Adrenal gland (tissue), 9 donors: ENCODE measurements at regions not wholly inside any gene's neighbourhood (a gene's known extent, or its start where the extent isn't known, plus 50 kb on each side); places are given as distances from the start of the nearest gene placed in this dataset.

Experiments
- DNase-seq, 7 donors: peaks; one replicate each; pipeline ENCODE4 v3.0.0-alpha.2; 2019 to 2020
- H3K27ac ChIP-seq, 5 donors: fragments of 200-600 bp; sonication (generic) in 4 of 5; 1 replicate in 3 of 5; 2 replicates in 2 of 5; pipeline versions ENCODE4 v1.5.1 to v1.8.0; 2016 to 2020; ENCODE audit warnings: mild to moderate bottlenecking in 1 of 5
- H3K27me3 ChIP-seq: fragments of 200-600 bp; 2 replicates; pipeline ENCODE4 v1.8.0; 2021
- H3K36me3 ChIP-seq, 2 donors: fragments of 200-600 bp; replicated peaks in 1 of 2; 1 replicate in 1 of 2; 2 replicates in 1 of 2; pipeline versions ENCODE4 v1.5.1 to v1.8.0; 2018 to 2022
- H3K4me1 ChIP-seq, 2 donors: fragments of 200-600 bp; replicated peaks in 1 of 2; 1 replicate in 1 of 2; 2 replicates in 1 of 2; pipeline versions ENCODE4 v1.5.1 to v1.8.0; 2018 to 2021
- H3K4me3 ChIP-seq, 4 donors: fragments of 200-600 bp; sonication (generic) in 3 of 4; one replicate each; pipeline ENCODE4 v1.5.1; 2016 to 2018
- H3K9me3 ChIP-seq, 3 donors: fragments of 200-600 bp; sonication (generic) in 1 of 3; replicated peaks in 1 of 3; 1 replicate in 2 of 3; 2 replicates in 1 of 3; pipeline versions ENCODE4 v1.5.1 to v1.8.0; 2016 to 2021
- POLR2A ChIP-seq, 2 donors: fragments of 450-650 bp; IDR thresholded peaks; one replicate each; pipeline ENCODE4 v1.6.1; 2017; ENCODE audit warnings: antibody characterized with exemption in 2 of 2, mild to moderate bottlenecking in 2 of 2, moderate library complexity in 1 of 2
- WGBS, 4 donors: extraction: QIAGEN DNeasy Blood & Tissue Kit in 2 of 4; methylation state at CpG; one replicate each; pipeline versions ENCODE4 v1.1.5 to v1.1.7; 2013 to 2017; 5-methylcytosine and 5-hydroxymethylcytosine counted together
- intact Hi-C, 2 donors: fragments of 100-400 bp; cut with DNase I; formaldehyde crosslinking; loops; one replicate each; pipeline versions ENCODE4 v1.14.1 to v1.15.0; 2022 to 2023
- TF ChIP-seq, protein P1 (sequence below), 6 experiments: fragments of 450-650 bp in 4 of 6; fragments of 200-600 bp in 2 of 6; sonication (generic) in 1 of 6; IDR thresholded peaks; 1 replicate in 5 of 6; 2 replicates in 1 of 6; pipeline versions ENCODE4 v1.5.1 to v1.8.0; 2016 to 2021; ENCODE audit warnings: antibody characterized with exemption in 6 of 6, mild to moderate bottlenecking in 2 of 6, moderate library complexity in 1 of 6
- donor health status: healthy with polysubstance abuse.
- donor health status: Bipolar disorder and iron deficiency.
- donor health status: DM: yes; HTN: yes; CAD: no.
- donor health status: DM: no; HTN: no; CAD: no.
- donor health status: DM: no; HTN: no; CAD: no.

DNA sequence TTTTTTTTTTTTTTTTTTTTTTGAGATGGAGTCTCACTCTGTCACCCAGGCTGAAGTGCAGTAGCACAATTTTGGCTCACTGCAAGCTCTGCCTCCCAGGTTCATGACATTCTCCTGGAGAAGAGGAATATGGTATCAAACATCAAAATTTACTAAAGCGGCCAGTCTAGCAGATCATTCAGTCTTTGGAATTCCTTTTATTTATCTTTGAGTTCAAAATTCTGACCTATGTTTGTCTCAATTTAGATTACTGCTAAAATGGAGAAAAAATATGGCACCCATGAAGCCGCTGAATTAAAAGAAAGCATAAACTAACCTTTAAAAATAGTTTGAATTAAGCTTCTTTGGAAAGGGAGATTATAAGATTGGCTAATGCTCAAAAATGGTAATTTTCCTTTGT is 64.5 kb upstream of the EGLN3 start:
- WGBS, 4 donors, result 90 to 98% (median 95%) methylated on average over 2 of the region's 2 CpGs
- H3K36me3 ChIP-seq, result no peaks in the 10 kb centered on the region
- no peaks in the 10 kb centered on the region for H3K27me3 ChIP-seq
- no peaks in the 10 kb centered on the region for H3K4me1 ChIP-seq
- H3K27ac ChIP-seq, result no peak overlapping the region
- no peak for DNase-seq
- H3K9me3 ChIP-seq, result no peaks in the 10 kb centered on the region
- H3K4me3 ChIP-seq, result no peak overlapping the region
- intact Hi-C loops, result no loop called here
- TF ChIP-seq POLR2A (IDR thresholded peaks at IDR 0.05), result no peak
- TF ChIP-seq, protein P1, sequence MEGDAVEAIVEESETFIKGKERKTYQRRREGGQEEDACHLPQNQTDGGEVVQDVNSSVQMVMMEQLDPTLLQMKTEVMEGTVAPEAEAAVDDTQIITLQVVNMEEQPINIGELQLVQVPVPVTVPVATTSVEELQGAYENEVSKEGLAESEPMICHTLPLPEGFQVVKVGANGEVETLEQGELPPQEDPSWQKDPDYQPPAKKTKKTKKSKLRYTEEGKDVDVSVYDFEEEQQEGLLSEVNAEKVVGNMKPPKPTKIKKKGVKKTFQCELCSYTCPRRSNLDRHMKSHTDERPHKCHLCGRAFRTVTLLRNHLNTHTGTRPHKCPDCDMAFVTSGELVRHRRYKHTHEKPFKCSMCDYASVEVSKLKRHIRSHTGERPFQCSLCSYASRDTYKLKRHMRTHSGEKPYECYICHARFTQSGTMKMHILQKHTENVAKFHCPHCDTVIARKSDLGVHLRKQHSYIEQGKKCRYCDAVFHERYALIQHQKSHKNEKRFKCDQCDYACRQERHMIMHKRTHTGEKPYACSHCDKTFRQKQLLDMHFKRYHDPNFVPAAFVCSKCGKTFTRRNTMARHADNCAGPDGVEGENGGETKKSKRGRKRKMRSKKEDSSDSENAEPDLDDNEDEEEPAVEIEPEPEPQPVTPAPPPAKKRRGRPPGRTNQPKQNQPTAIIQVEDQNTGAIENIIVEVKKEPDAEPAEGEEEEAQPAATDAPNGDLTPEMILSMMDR (IDR thresholded peaks at IDR 0.05), result no peak

GRCh38 chr14:34014936-34015335 is 64.1 kb upstream of the EGLN3 start:
- DNase-seq, result no peak
- H3K9me3 ChIP-seq, result no peaks in the 10 kb centered on the region
- intact Hi-C loops, result no loop called here
- no peaks in the 10 kb centered on the region for H3K36me3 ChIP-seq
- TF ChIP-seq, protein P1 (IDR thresholded peaks at IDR 0.05), result no peak
- TF ChIP-seq POLR2A (IDR thresholded peaks at IDR 0.05), result no peak
- WGBS, 4 donors, result 71 to 79% (median 76%) methylated on average over 3 of the region's 3 CpGs
- no peaks in the 10 kb centered on the region for H3K4me1 ChIP-seq
- H3K27ac ChIP-seq, result no peak overlapping the region
- H3K27me3 ChIP-seq, result peaks cover under 1% of the 10 kb centered on the region
- H3K4me3 ChIP-seq, result no peak overlapping the region

- intact Hi-C loops, result no loop called here
- Histone ChIP-seq H3K4me3 (no peak overlapping the region), H3K4me1 (no peaks in the 10 kb centered on the region), H3K9me3 (no peaks in the 10 kb centered on the region), H3K36me3 (no peaks in the 10 kb centered on the region), H3K27me3 (peaks cover 5% of the 10 kb centered on the region), H3K27ac (no peak overlapping the region)
- DNase-seq, result no peak
- 58 to 62% (median 60%) methylated on average over 4 of the region's 4 CpGs for WGBS, 4 donors
- TF ChIP-seq, protein P1 (IDR thresholded peaks at IDR 0.05), result no peak
- TF ChIP-seq POLR2A (IDR thresholded peaks at IDR 0.05), result no peak
Measured at GRCh38 chr14:34013721-34014060, 62.8 kb upstream of the EGLN3 start.

DNA sequence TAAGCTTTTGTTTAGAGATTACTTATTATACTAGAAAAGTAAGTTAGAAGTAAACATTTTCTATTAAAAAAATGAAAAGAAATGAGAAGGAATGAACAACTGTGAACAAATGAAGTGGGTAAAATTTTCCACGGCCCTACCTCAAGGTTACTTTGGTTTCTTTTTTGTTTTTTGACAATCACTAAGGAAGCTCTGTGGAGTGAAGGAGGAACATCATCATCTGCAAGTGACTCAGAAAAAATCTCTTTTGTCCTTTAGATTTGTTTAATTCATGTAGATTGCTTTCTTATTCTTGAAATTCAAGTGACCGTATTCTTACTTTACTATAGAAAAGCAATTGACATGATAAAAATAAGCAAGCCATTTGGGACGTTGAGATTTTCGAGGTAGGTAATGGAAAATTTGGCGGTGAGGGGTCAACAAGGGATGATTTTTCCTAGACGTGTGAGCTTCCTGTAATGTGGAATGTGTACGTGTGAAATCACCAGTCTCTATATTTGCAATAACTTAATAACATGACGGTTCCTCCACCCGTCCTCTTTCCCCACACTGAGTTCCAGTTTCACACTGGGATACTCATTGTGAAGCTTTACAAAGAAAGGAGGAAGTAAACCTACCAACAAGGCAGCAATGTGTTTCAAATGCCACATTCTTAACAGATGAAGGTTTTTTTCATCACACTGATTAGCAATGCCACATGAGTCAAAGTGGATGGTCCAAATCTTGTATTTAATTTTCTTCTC is 62.3 kb upstream of the EGLN3 start:
- H3K27ac ChIP-seq, result no peak overlapping the region
- DNase-seq, result peak in 2 of 7 donors; percentile 7 to 22
- intact Hi-C loops, result no loop called here
- no peaks in the 10 kb centered on the region for H3K9me3 ChIP-seq
- H3K36me3 ChIP-seq, result no peaks in the 10 kb centered on the region
- WGBS, 4 donors, result 57 to 80% (median 69%) methylated on average over 9 of the region's 9 CpGs
- no peaks in the 10 kb centered on the region for H3K4me1 ChIP-seq
- H3K4me3 ChIP-seq, result no peak overlapping the region
- TF ChIP-seq, protein P1 (IDR thresholded peaks at IDR 0.05), result no peak
- no peak for TF ChIP-seq POLR2A (IDR thresholded peaks at IDR 0.05)
- peaks cover 5% of the 10 kb centered on the region for H3K27me3 ChIP-seq
